ENCODE measurements at regions not wholly inside any gene's neighbourhood (a gene's known extent, or its start where the extent isn't known, plus 50 kb on each side); places are given as distances from the start of the nearest gene placed in this dataset.

DNA sequence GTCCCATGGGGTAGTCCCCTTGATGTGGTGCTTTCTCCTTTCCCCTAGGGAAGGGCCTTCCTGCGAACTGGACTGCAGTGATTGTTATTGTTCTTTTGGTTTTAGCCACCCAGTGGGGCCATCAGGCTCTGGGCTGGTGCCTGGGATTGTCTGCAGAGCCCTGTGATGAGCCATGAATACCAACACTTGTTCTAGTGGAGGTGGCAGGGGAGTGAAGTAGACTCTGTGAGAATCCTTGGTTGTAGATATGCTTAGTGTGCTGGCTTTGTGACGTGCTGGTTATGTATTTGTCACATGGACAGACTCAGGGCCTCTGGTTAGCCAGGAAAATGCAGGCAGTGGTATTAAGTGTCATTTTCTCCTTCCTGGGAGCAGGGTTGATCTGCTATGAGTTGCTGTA, 51.8 kb upstream of the NDUFB4 start:
- no peak for DNase-seq

DNA sequence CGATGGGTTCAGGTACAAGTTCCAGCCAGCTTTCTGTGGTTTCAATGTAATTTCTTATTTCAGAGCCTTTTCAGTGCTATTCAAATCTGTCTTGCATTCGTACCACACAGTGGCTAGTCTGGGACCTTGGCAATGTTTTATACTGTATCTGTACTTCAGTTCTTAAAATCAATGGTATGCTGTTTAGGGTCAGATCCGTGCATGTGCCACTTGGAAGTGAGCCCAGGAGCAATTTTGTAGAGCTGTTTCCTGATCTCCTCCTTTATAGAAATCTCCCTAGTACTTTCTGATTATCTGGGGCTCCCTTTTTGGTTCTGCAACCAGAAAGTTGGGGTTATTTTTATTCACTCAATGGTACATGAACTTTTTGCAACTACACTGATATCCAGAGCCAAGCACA, 59.5 kb upstream of the NDUFB4 start:
- no peak for DNase-seq

DNA sequence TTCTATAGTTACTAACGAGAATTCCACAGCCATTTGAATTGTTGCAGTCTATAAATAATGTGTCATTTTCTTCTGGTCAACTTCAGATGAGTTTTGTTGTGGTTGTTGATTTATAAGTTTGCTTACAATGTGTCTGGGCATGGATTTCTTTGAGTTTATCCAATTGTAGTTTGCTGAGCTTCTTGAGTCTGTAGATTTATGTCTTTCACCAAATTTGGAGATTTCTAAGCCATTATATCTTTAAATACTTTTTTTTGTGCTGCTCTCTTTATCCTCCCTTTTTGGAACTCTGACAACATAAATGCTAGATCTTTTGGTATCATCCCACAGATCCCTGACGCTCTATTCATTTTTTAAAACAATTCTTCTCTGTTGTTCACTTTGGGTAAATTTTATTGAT, 63.2 kb upstream of the NDUFB4 start:
- no peak for DNase-seq

DNA sequence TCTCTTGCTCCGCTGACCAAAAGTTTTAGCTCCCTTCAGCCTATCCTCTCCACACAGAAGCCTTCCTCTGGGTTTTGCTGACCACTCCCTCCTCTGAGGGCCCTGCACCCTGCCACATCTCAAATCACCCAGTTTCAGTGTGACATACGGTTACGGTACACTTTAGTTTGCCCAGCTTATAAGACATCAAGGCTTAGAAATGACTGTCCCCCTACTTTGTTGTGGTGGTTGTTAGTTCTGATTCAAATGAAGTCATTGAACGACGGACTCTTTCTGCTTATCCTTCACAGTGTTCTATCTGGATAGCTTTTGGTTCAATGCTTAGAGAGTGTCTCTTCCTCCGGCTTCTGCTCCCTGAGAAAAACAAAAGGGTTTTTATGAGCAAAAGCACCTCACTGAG, 68.0 kb upstream of the NDUFB4 start:
- DNase-seq, result no peak

DNA sequence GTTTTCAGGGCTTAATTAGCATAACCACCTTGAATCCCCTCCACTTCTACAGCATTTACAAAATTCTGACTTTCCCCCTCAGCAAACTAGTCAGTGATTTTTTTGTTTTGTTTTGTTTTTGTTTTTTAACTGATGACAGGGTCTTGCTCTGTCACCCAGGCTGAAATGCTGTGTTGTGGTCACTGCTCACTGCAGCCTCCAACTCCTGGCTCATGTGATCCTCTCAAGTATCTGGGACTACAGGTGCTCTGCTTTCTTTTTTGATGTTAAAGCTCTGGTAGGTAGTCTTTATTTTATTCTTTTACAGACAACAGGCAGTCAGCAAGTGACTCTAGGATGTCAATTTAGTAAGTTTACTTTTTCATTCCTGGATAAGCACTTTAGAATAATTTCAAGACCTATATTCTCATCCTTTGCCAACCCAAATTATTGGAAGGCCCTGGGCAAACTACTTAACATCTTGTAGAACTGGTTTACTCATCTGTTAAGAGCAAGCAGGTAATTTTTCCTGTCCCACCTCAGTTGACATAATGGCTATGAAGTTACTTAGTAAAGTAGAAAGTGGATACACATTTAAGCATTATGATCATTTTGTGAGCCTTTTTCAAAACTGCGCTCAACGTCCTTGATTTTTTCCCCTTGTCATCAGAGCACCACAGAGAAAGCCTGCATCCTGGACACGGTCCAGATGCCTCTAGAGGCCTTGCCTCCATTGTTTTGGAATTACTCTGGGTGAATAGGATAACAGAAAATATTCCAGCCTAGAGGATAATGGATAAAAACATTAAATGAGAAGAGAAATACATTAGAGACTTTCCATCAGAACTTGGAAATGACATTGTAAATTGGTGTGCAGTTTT, 69.9 kb upstream of the NDUFB4 start:
- no peak for DNase-seq

DNA sequence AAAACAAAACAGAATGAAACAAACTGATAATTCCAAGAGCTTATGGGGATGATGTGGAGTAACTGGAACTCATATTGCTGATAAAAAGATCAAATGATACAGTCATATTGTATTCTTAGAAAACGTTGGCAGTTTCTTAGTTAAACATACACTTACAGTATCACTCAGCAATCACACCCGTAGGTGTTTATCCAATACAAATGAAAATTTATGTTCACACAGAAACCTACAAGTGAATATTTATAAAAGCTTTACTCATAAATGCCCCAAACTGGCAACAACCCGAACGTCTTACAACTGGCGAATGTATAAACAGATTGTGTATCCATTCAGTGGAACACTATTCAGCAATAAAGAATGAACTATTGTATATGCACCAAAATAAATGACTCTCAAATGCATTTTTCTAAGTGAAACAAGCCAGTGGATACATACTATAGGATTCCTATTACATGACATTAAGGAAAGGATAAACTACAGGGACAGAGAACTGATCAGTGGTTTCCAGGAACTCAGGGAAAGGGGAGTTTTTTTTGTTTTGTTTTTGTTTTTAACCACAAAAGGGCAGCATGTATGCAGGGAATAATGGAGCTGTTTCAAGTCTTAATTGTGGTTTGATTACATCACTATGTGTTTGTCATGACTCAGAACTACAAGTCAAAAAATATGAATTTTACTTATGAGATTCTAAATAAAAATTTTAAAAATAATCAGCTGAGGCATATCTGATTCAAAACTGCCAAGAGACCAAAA, 71.8 kb upstream of the NDUFB4 start:
- no peak for DNase-seq

GRCh38 chr3:120516136-120516535, 65.3 kb upstream of the FSTL1 start:
- no peak for DNase-seq

DNA sequence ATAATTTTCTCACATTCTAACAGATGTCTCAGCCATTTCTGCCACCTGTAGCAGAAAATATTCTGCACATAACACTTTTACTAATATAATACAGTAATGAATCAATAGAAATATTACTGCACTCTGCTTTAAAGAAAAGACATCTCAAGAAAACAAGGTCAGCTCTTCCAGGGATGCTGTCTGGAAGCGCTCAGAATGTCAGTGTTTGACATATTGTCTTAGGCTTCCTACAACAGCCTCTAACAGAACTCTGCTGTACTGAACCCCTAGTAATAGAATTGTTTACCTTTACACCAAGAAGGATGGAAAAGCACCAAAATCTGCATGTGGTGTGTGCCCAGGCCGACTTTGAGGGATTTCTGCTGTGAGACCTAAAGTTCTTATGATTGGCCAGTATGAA, 61.9 kb upstream of the FSTL1 start:
- no peak for DNase-seq

- peak in 2 of 3 experiments; percentile 30 to 58 for DNase-seq
These were observed 56.3 kb upstream of the FSTL1 start for GRCh38 chr3:120506828-120507774.

DNA sequence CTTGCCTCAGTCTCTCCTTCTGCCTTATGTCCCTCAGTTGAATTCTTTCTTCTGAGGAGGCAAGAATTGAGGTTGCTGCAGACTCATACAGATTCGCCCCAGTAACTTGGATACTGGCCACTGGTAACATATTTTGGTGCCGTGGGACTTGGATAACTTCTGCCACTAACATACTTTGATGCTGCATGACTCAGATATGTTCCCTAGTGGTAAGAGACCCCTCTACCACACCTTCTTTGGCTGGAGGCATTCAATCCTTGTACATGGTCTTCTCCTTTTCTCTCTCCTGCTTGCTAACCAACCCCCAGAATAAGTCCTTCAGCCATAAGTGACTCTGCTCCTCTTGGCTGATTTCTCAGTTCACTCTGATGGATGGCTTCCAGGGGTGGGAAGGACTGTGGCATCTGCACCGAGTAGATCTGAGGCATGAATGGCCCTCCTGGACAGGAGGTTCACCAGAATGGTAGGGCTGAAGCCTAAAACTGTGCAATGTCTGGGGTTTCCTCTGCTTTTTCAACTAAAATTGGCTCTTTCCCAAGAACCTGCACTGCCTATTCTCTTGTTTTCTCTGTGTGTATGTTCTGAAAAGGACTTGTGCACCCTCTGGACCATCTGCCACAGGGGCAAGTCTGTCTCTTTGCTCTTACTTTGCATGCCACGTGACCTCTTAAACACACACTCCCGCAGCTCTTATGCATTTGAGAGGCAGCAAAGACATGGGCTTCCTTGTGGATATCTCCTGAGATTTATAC, 55.5 kb upstream of the FSTL1 start:
- DNase-seq, result peak in 1 of 3 experiments; percentile 65

GRCh38 chr3:120503727-120504616, 53.2 kb upstream of the FSTL1 start:
- DNase-seq, result no peak

GRCh38 chr3:120502116-120502515, 51.3 kb upstream of the FSTL1 start:
- no peak for DNase-seq
